ENCODE measurements at regions not wholly inside any gene's neighbourhood (a gene's known extent, or its start where the extent isn't known, plus 50 kb on each side); places are given as distances from the start of the nearest gene placed in this dataset.

DNA sequence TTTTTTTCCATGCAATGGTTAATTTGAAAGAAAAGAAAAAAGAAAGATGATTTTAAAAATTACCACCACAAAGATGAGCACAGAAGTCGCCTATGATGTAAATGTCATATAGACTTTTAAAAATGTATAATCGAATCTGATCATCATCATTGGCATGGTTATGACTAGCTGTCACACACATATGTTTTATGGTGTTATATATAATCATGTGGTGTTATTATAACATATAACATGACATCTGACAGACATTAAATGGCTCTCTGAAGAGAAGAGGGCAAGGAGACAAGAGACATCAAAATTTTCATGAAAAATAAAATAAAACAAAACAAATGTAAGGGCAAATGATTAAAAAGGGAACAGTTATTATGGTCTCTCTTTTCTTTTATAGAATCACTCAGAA is 217.5 kb downstream of the TMEM161B start:
- ChIA-PET POLR2A (no interaction called here), CTCF (no interaction called here)
- no peaks in the 10 kb centered on the region for H4K20me1 ChIP-seq (ENCODE audit: control insufficient read depth, insufficient read depth, low read length, poor library complexity, severe bottlenecking)
- Mint-ChIP-seq H3K9me3 (ENCODE audit: insufficient read depth) (no peaks in the 10 kb centered on the region), H3K27me3 (no peaks in the 10 kb centered on the region), H3K4me1 (no peaks in the 10 kb centered on the region), H3K4me3 (no peak overlapping the region), H3K27ac (no peak overlapping the region)
- no peak overlapping the region for H2AFZ ChIP-seq (ENCODE audit: insufficient read depth, low read depth, low read length, poor library complexity, severe bottlenecking)
- H3K4me1 ChIP-seq (ENCODE audit: control insufficient read depth in 2 of 2, insufficient read depth in 2 of 2, low read length in 2 of 2): no peaks in the 10 kb centered on the region
- no peaks in the 10 kb centered on the region for H3K36me3 ChIP-seq (replicated peaks in 1 of 2; ENCODE audit: control extremely low read depth in 1 of 2, control insufficient read depth in 1 of 2, extremely low read depth in 1 of 2, insufficient read depth in 2 of 2, low read length in 1 of 2)
- H3K9ac ChIP-seq (ENCODE audit: low read length): no peak overlapping the region
- intact Hi-C loops (cut with micrococcal nuclease): no loop called here
- no peak overlapping the region for H3K27ac ChIP-seq (ENCODE audit: low read length in 2 of 2)
- TF ChIP-seq EZH2 (IDR thresholded peaks at IDR 0.05; ENCODE audit: borderline replicate concordance, insufficient read depth, low read depth, low read length, poor library complexity, severe bottlenecking) (no peak), CTCF (IDR thresholded peaks at IDR 0.05) (no peak)
- no peak for ATAC-seq (ENCODE audit: low read depth)
- no CpG with 5 or more reads among the region's 2 CpGs for WGBS (ENCODE audit: insufficient coverage)
- H3K4me2 ChIP-seq (replicated peaks; ENCODE audit: low read depth, low read length, poor library complexity, severe bottlenecking): no peak overlapping the region
- no peak for DNase-seq
- no peaks in the 10 kb centered on the region for H3K27me3 ChIP-seq (replicated peaks in 1 of 4; ENCODE audit: control extremely low read depth in 1 of 4, control insufficient read depth in 3 of 4, insufficient read depth in 4 of 4, low read length in 3 of 4)
- no peaks in the 10 kb centered on the region for H3K79me2 ChIP-seq (ENCODE audit: control insufficient read depth, insufficient read depth, low read length)
- no peak overlapping the region for H3K4me3 ChIP-seq (ENCODE audit: control extremely low read depth in 1 of 5, extremely low read depth in 1 of 5, insufficient read depth in 1 of 5, low read depth in 2 of 5, low read length in 4 of 5)
- H3K9me3 ChIP-seq (ENCODE audit: control extremely low read depth in 1 of 3, control insufficient read depth in 2 of 3, insufficient read depth in 1 of 3, low read length in 2 of 3): no peaks in the 10 kb centered on the region

DNA sequence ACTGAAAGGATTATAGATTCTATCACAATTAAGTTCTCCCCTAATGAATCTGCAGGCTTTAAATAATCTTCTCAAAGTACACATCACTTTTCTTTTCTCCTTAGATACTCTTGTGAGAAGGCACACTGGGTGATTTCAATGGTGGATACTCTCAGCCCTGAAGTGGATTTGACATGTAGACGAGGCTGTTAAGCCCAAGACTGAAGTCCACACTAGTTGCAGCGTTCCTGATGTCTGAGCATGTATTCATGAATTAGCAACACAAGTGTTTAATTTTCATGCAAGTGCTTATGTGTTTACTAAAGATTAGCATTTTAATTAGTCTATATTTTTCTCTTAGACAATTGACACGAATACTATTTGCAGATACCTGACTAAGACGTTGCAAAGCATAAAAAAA is 218.9 kb downstream of the TMEM161B start:
- Mint-ChIP-seq H3K9me3 (ENCODE audit: insufficient read depth) (no peaks in the 10 kb centered on the region), H3K27me3 (no peaks in the 10 kb centered on the region), H3K4me1 (no peaks in the 10 kb centered on the region), H3K4me3 (no peak overlapping the region), H3K27ac (no peak overlapping the region)
- Histone ChIP-seq H3K27ac (ENCODE audit: low read length in 2 of 2) (no peak overlapping the region), H3K9me3 (ENCODE audit: control extremely low read depth in 1 of 3, control insufficient read depth in 2 of 3, insufficient read depth in 1 of 3, low read length in 2 of 3) (no peaks in the 10 kb centered on the region), H3K36me3 (replicated peaks in 1 of 2; ENCODE audit: control extremely low read depth in 1 of 2, control insufficient read depth in 1 of 2, extremely low read depth in 1 of 2, insufficient read depth in 2 of 2, low read length in 1 of 2) (no peaks in the 10 kb centered on the region), H3K4me1 (ENCODE audit: control insufficient read depth in 2 of 2, insufficient read depth in 2 of 2, low read length in 2 of 2) (no peaks in the 10 kb centered on the region), H3K79me2 (ENCODE audit: control insufficient read depth, insufficient read depth, low read length) (no peaks in the 10 kb centered on the region), H3K9ac (ENCODE audit: low read length) (no peak overlapping the region), H3K27me3 (replicated peaks in 1 of 4; ENCODE audit: control extremely low read depth in 1 of 4, control insufficient read depth in 3 of 4, insufficient read depth in 4 of 4, low read length in 3 of 4) (no peaks in the 10 kb centered on the region), H4K20me1 (ENCODE audit: control insufficient read depth, insufficient read depth, low read length, poor library complexity, severe bottlenecking) (no peaks in the 10 kb centered on the region), H3K4me3 (ENCODE audit: control extremely low read depth in 1 of 5, extremely low read depth in 1 of 5, insufficient read depth in 1 of 5, low read depth in 2 of 5, low read length in 4 of 5) (no peak overlapping the region), H3K4me2 (replicated peaks; ENCODE audit: low read depth, low read length, poor library complexity, severe bottlenecking) (no peak overlapping the region), H2AFZ (ENCODE audit: insufficient read depth, low read depth, low read length, poor library complexity, severe bottlenecking) (no peak overlapping the region)
- DNase-seq (no peak), ATAC-seq (ENCODE audit: low read depth) (no peak)
- no CpG with 5 or more reads among the region's 4 CpGs for WGBS (ENCODE audit: insufficient coverage)
- intact Hi-C loops (cut with micrococcal nuclease): no loop called here
- CTCF ChIA-PET: no interaction called here
- TF ChIP-seq CTCF (IDR thresholded peaks at IDR 0.05): no peak
- TF ChIP-seq EZH2 (IDR thresholded peaks at IDR 0.05; ENCODE audit: borderline replicate concordance, insufficient read depth, low read depth, low read length, poor library complexity, severe bottlenecking): no peak
- POLR2A ChIA-PET: no interaction called here

Data from B cell (primary cell).